WTC11 (cell line): ENCODE measurements at regions not wholly inside any gene's neighbourhood (a gene's known extent, or its start where the extent isn't known, plus 50 kb on each side); places are given as distances from the start of the nearest gene placed in this dataset.

Experiments
- CTCF ChIP-seq: fragments of 200-600 bp; IDR thresholded peaks from 2 replicates; pipeline ENCODE4 v1.8.0; 2022; ENCODE audit warnings: antibody characterized with exemption
- ETV6 ChIP-seq: sonication (generic); formaldehyde crosslinking; IDR thresholded peaks from 2 replicates; pipeline ENCODE4 v1.8.1; 2022; ENCODE audit warnings: mild to moderate bottlenecking, missing genetic modification reagents
- FOXJ3 ChIP-seq: sonication (generic); formaldehyde crosslinking; IDR thresholded peaks from 2 replicates; pipeline ENCODE4 v1.9.0; 2021; ENCODE audit warnings: missing genetic modification reagents, mild to moderate bottlenecking, borderline replicate concordance
- FOXK1 ChIP-seq: sonication (generic); formaldehyde crosslinking; IDR thresholded peaks from 2 replicates; pipeline ENCODE4 v1.8.0; 2022; ENCODE audit warnings: mild to moderate bottlenecking, moderate library complexity, missing genetic modification reagents
- HMGXB4 ChIP-seq: sonication (generic); formaldehyde crosslinking; IDR thresholded peaks from 2 replicates; pipeline ENCODE4 v1.8.1; 2023; ENCODE audit warnings: mild to moderate bottlenecking, moderate library complexity, missing genetic modification reagents
- KAT7 ChIP-seq: sonication (generic); formaldehyde crosslinking; IDR thresholded peaks from 2 replicates; pipeline ENCODE4 v1.8.1; 2023; ENCODE audit warnings: missing genetic modification reagents, mild to moderate bottlenecking, borderline replicate concordance
- MLX ChIP-seq: sonication (generic); formaldehyde crosslinking; IDR thresholded peaks from 2 replicates; pipeline ENCODE4 v1.8.1; 2023; ENCODE audit warnings: mild to moderate bottlenecking, missing genetic modification reagents, moderate library complexity
- PRDM15 ChIP-seq: sonication (generic); formaldehyde crosslinking; IDR thresholded peaks from 2 replicates; pipeline ENCODE4 v1.8.0; 2022; ENCODE audit warnings: missing genetic modification reagents
- TEAD4 ChIP-seq: sonication (generic); formaldehyde crosslinking; IDR thresholded peaks from 2 replicates; pipeline ENCODE4 v1.8.0; 2022; ENCODE audit warnings: mild to moderate bottlenecking, missing genetic modification reagents
- USF1 ChIP-seq: sonication (generic); formaldehyde crosslinking; IDR thresholded peaks from 2 replicates; pipeline ENCODE4 v1.8.0; 2022; ENCODE audit warnings: mild to moderate bottlenecking, missing genetic modification reagents
- ZNF232 ChIP-seq: sonication (generic); formaldehyde crosslinking; IDR thresholded peaks from 2 replicates; pipeline ENCODE4 v1.8.0; 2022; ENCODE audit warnings: mild to moderate bottlenecking, missing genetic modification reagents
- ZNF512 ChIP-seq: sonication (generic); formaldehyde crosslinking; IDR thresholded peaks from 2 replicates; pipeline ENCODE4 v1.8.1; 2022; ENCODE audit warnings: missing genetic modification reagents, borderline replicate concordance

- TF ChIP-seq CTCF = no peak
- no peak for TF ChIP-seq TEAD4 (CRISPR knock-in tag)
- TF ChIP-seq PRDM15 (CRISPR knock-in tag) = no peak
- no peak for TF ChIP-seq KAT7 (CRISPR knock-in tag)
- no peak for TF ChIP-seq FOXJ3 (CRISPR knock-in tag)
- TF ChIP-seq HMGXB4 (CRISPR knock-in tag) = no peak
- no peak for TF ChIP-seq ETV6 (CRISPR knock-in tag)
- TF ChIP-seq MLX (CRISPR knock-in tag) = no peak
- no peak for TF ChIP-seq USF1 (CRISPR knock-in tag)
- no peak for TF ChIP-seq FOXK1 (CRISPR knock-in tag)
- TF ChIP-seq ZNF512 (CRISPR knock-in tag) = no peak
- TF ChIP-seq ZNF232 (CRISPR knock-in tag) = no peak
Observed at GRCh38 chr4:138959097-138959815, 56.3 kb upstream of the NOCT start.
